Adipocyte (in vitro differentiated cells): ENCODE measurements at regions not wholly inside any gene's neighbourhood (a gene's known extent, or its start where the extent isn't known, plus 50 kb on each side); places are given as distances from the start of the nearest gene placed in this dataset.

Source experiments
- DNase-seq: peaks from one replicate; pipeline ENCODE4 v3.0.0-alpha.2; 2015; ENCODE audit warnings: low read depth
- H3K27me3 ChIP-seq: replicated peaks from 2 replicates; pipeline ENCODE4 v1.7.0; 2013; ENCODE audit warnings: mild to moderate bottlenecking, low read length, moderate library complexity; ENCODE audit not compliant: control insufficient read depth, insufficient read depth
- H3K36me3 ChIP-seq: 2 replicates; pipeline ENCODE4 v1.7.0; 2013; ENCODE audit warnings: low read length, mild to moderate bottlenecking, moderate library complexity; ENCODE audit not compliant: control insufficient read depth, insufficient read depth, severe bottlenecking
- H3K4me1 ChIP-seq: 2 replicates; pipeline ENCODE4 v1.7.0; 2013; ENCODE audit warnings: mild to moderate bottlenecking, low read length, moderate library complexity; ENCODE audit not compliant: control insufficient read depth, insufficient read depth
- H3K4me3 ChIP-seq: 2 replicates; pipeline ENCODE4 v1.7.0; 2013; ENCODE audit warnings: mild to moderate bottlenecking, low read length, moderate library complexity
- H3K9ac ChIP-seq: 2 replicates; pipeline ENCODE4 v1.7.0; 2013; ENCODE audit warnings: mild to moderate bottlenecking, low read length, moderate library complexity
- H3K9me3 ChIP-seq: 2 replicates; pipeline ENCODE4 v1.7.0; 2013; ENCODE audit warnings: mild to moderate bottlenecking, low read length, moderate library complexity; ENCODE audit not compliant: control insufficient read depth

- Histone ChIP-seq H3K36me3 (no peaks in the 10 kb centered on the region), H3K4me1 (no peaks in the 10 kb centered on the region), H3K4me3 (no peak overlapping the region), H3K9me3 (no peaks in the 10 kb centered on the region), H3K27me3 (peaks cover 59% of the 10 kb centered on the region), H3K9ac (no peak overlapping the region)
- DNase-seq, result no peak
Measured at GRCh38 chr1:91172541-91172940, 150.7 kb upstream of the ZNF644 start.

- DNase-seq, result no peak
- H3K36me3 ChIP-seq, result no peaks in the 10 kb centered on the region
- no peak overlapping the region for H3K4me3 ChIP-seq
- H3K4me1 ChIP-seq, result no peaks in the 10 kb centered on the region
- peaks cover 53% of the 10 kb centered on the region for H3K27me3 ChIP-seq
- no peaks in the 10 kb centered on the region for H3K9me3 ChIP-seq
- no peak overlapping the region for H3K9ac ChIP-seq
Measured at GRCh38 chr1:91171898-91172297, 150.1 kb upstream of the ZNF644 start.

GRCh38 chr1:91170571-91170970, 148.7 kb upstream of the ZNF644 start:
- Histone ChIP-seq H3K9me3 (no peaks in the 10 kb centered on the region), H3K4me1 (no peaks in the 10 kb centered on the region), H3K9ac (no peak overlapping the region), H3K4me3 (no peak overlapping the region), H3K27me3 (peaks cover 49% of the 10 kb centered on the region), H3K36me3 (no peaks in the 10 kb centered on the region)
- DNase-seq, result no peak

GRCh38 chr1:91166106-91166712, 144.4 kb upstream of the ZNF644 start:
- H3K4me1 ChIP-seq, result no peaks in the 10 kb centered on the region
- no peak overlapping the region for H3K4me3 ChIP-seq
- peaks cover 6% of the 10 kb centered on the region for H3K27me3 ChIP-seq
- H3K9ac ChIP-seq, result no peak overlapping the region
- DNase-seq, result peak; percentile 78
- no peaks in the 10 kb centered on the region for H3K9me3 ChIP-seq
- no peaks in the 10 kb centered on the region for H3K36me3 ChIP-seq

- Histone ChIP-seq H3K27me3 (no peaks in the 10 kb centered on the region), H3K4me3 (no peak overlapping the region), H3K9me3 (no peaks in the 10 kb centered on the region), H3K9ac (no peak overlapping the region), H3K36me3 (no peaks in the 10 kb centered on the region), H3K4me1 (no peaks in the 10 kb centered on the region)
- DNase-seq, result peak; percentile 82
Measured at GRCh38 chr1:91165033-91165654, 143.3 kb upstream of the ZNF644 start.

DNA sequence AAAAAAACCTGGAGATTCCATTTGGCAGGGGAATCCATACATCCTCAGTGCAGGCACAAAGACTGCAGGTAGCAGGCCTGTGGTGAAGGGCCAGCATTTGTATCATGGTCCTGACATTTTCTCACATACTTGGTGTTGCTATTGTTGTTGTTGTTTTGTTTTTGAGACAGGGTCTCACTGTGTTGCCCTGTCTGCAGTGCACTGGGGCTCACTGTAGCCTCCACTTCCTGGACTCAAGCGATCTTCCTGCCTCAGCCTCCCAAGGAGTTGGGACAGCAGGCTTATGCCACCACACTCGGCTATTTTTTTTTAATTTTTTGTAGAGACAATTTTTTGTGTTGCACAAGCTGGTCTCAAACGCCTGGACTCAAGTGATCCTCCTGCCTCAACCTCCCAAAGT, 140.8 kb upstream of the ZNF644 start:
- no peak for DNase-seq
- Histone ChIP-seq H3K36me3 (no peaks in the 10 kb centered on the region), H3K9ac (no peak overlapping the region), H3K4me3 (no peak overlapping the region), H3K9me3 (no peaks in the 10 kb centered on the region), H3K4me1 (no peaks in the 10 kb centered on the region), H3K27me3 (no peaks in the 10 kb centered on the region)

DNA sequence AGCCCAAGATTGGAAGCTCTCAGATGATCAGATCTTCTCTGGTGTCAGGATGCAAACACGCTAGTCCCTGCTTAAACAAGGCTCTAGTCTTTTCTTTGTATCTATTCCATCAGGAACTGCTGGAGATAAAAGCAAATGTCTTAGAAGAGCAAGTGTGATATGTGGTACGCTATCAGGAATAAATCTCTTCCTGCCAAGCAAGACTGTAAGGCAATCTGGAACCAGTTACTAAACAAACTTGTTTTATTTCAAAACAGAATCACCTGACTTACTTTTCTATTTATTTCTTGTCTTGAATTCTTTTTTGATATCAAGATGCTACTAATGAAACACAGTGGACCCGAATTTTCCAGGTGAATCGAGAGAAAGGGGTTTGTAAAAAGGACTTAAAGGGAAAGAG, 139.9 kb upstream of the ZNF644 start:
- no peak overlapping the region for H3K9ac ChIP-seq
- DNase-seq, result no peak
- H3K9me3 ChIP-seq, result no peaks in the 10 kb centered on the region

GRCh38 chr1:91161166-91161565, 139.3 kb upstream of the ZNF644 start:
- H3K9me3 ChIP-seq, result no peaks in the 10 kb centered on the region
- no peak overlapping the region for H3K9ac ChIP-seq
- no peak overlapping the region for H3K4me3 ChIP-seq
- H3K27me3 ChIP-seq, result no peaks in the 10 kb centered on the region
- DNase-seq, result no peak
- no peaks in the 10 kb centered on the region for H3K36me3 ChIP-seq
- no peaks in the 10 kb centered on the region for H3K4me1 ChIP-seq

More for the DNA sequence above, 139.9 kb upstream of the ZNF644 start:
- H3K36me3 ChIP-seq, result no peaks in the 10 kb centered on the region
- no peaks in the 10 kb centered on the region for H3K27me3 ChIP-seq
- H3K4me1 ChIP-seq, result no peaks in the 10 kb centered on the region
- no peak overlapping the region for H3K4me3 ChIP-seq

- no peaks in the 10 kb centered on the region for H3K9me3 ChIP-seq
- H3K36me3 ChIP-seq, result no peaks in the 10 kb centered on the region
- no peaks in the 10 kb centered on the region for H3K4me1 ChIP-seq
- no peak for DNase-seq
- H3K27me3 ChIP-seq, result no peaks in the 10 kb centered on the region
- H3K4me3 ChIP-seq, result no peak overlapping the region
- H3K9ac ChIP-seq, result no peak overlapping the region
Measured at GRCh38 chr1:91160363-91161075, 138.7 kb upstream of the ZNF644 start.

DNA sequence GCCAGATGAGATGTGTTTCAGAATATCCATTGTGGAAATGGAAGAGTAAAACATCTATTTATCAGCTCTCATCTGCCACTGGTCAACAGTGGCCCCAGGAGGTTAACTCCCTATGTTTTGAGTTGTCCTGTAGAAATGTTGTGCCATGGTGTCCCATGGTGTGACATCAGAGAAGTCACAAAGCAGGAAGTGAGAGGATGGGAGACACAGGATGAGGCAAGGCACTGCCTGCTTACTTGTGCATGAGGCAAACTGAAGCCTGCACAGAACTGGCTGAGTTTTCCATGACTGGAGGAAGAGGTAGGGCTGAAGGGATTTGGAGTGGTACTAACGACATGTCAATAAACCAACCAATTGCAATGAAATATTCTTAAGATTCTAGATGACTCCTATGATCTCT, 131.5 kb upstream of the ZNF644 start:
- no peak for DNase-seq
- H3K4me3 ChIP-seq, result no peak overlapping the region
- no peaks in the 10 kb centered on the region for H3K27me3 ChIP-seq
- H3K9ac ChIP-seq, result no peak overlapping the region
- H3K9me3 ChIP-seq, result no peaks in the 10 kb centered on the region
- H3K36me3 ChIP-seq, result no peaks in the 10 kb centered on the region
- peaks cover 3% of the 10 kb centered on the region for H3K4me1 ChIP-seq

DNA sequence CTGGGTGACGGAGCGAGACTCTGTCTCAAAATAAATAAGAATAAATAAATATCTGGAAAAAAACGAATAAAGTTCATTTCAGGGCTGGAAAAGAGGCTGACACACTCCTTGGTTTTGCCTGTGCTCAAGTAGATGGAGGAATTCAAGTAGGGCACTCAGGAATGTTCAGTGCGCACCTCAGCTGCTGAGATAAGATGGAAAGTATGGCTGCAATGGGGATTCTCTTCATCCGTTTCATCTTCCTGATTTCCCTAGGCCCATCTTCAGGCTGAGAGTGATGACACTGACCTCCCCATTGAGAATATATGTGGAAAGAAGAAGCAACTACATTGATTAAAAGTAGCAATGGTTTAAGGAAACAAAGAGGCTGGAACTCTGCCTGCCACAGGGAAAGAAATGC, 130.5 kb upstream of the ZNF644 start:
- Histone ChIP-seq H3K27me3 (no peaks in the 10 kb centered on the region), H3K9me3 (no peaks in the 10 kb centered on the region), H3K4me1 (peaks cover 3% of the 10 kb centered on the region), H3K36me3 (no peaks in the 10 kb centered on the region), H3K9ac (no peak overlapping the region), H3K4me3 (no peak overlapping the region)
- no peak for DNase-seq
